Activated B cell treated with CpG ODN at 0.5 μM for 24 hours (primary cell): ENCODE measurements at regions not wholly inside any gene's neighbourhood (a gene's known extent, or its start where the extent isn't known, plus 50 kb on each side); places are given as distances from the start of the nearest gene placed in this dataset.
"Not testable (repeated sequence)": the region's sequence is repeated elsewhere in the genome, so short reads cannot be mapped to it uniquely, and the experiment has no call there.

ENCODE experiments used
- ATAC-seq: fragments of 200-7000 bp; cut with Tn5 transposase; one replicate; pipeline ENCODE4 v1.10.0; 2021; ENCODE audit warnings: low read depth, mild to moderate bottlenecking, moderate library complexity
- CTCF ChIA-PET: fragments of 350-600 bp; sonication (Branson Sonifier 250); formaldehyde crosslinking; loops from one replicate; lab custom pipeline; 2021; ENCODE audit warnings: antibody characterized with exemption; lab: Charles Lee
- POLR2A ChIA-PET: fragments of 350-600 bp; sonication (Branson Sonifier 250); formaldehyde crosslinking; loops from one replicate; lab custom pipeline; 2021; ENCODE audit warnings: antibody characterized with exemption; lab: Charles Lee
- DNase-seq: peaks from one replicate; pipeline ENCODE4 v3.0.0; 2022
- H3K27ac Mint-ChIP-seq: one replicate; pipeline ENCODE4 v1.8.0; 2020; ENCODE audit warnings: mixed read lengths
- H3K27me3 Mint-ChIP-seq: one replicate; pipeline ENCODE4 v1.8.0; 2021; ENCODE audit warnings: mixed read lengths
- H3K36me3 Mint-ChIP-seq: one replicate; pipeline ENCODE4 v1.8.0; 2021; ENCODE audit warnings: low read depth, mixed read lengths
- H3K4me1 Mint-ChIP-seq: one replicate; pipeline ENCODE4 v1.8.0; 2021; ENCODE audit warnings: mixed read lengths
- H3K4me3 Mint-ChIP-seq: one replicate; pipeline ENCODE4 v1.8.0; 2020; ENCODE audit warnings: mild to moderate bottlenecking, mixed read lengths
- H3K9me3 Mint-ChIP-seq: one replicate; pipeline ENCODE4 v1.8.0; 2020; ENCODE audit warnings: mixed read lengths
- intact Hi-C: fragments of 100-400 bp; cut with micrococcal nuclease; formaldehyde crosslinking; loops from one replicate; pipeline ENCODE4 v1.15.1; 2024
- TF ChIP-seq, protein P1 (sequence below): fragments of 200-600 bp; IDR thresholded peaks from one replicate; pipeline ENCODE4 v1.8.0; 2022; ENCODE audit warnings: antibody characterized with exemption, mild to moderate bottlenecking

DNA sequence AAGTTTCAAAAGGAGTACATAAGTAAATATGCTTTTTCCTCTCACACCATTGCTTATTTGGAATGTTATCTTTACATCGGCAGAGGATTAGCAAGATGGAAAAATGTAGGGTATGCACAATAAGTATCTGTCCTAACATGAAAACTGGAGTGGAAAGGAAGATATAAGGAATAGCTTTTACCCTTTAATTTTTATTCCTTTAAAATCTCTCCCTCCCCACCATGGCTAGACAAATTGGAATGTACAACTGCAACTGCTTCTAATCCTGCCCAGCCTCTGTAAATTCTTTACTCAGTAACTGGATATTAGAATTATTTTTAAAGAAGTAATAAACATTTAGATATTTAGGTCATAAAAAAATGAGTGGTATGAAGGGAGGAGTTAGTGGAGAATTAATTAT, 171.5 kb downstream of the PCDH18 start:
- no peak for DNase-seq
- TF ChIP-seq, protein P1, sequence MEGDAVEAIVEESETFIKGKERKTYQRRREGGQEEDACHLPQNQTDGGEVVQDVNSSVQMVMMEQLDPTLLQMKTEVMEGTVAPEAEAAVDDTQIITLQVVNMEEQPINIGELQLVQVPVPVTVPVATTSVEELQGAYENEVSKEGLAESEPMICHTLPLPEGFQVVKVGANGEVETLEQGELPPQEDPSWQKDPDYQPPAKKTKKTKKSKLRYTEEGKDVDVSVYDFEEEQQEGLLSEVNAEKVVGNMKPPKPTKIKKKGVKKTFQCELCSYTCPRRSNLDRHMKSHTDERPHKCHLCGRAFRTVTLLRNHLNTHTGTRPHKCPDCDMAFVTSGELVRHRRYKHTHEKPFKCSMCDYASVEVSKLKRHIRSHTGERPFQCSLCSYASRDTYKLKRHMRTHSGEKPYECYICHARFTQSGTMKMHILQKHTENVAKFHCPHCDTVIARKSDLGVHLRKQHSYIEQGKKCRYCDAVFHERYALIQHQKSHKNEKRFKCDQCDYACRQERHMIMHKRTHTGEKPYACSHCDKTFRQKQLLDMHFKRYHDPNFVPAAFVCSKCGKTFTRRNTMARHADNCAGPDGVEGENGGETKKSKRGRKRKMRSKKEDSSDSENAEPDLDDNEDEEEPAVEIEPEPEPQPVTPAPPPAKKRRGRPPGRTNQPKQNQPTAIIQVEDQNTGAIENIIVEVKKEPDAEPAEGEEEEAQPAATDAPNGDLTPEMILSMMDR = no peak
- H3K9me3 Mint-ChIP-seq = peaks cover 4% of the 10 kb centered on the region
- intact Hi-C loops = no loop called here
- ChIA-PET CTCF (no interaction called here), POLR2A (no interaction called here)
- no peaks in the 10 kb centered on the region for H3K36me3 Mint-ChIP-seq
- no peak overlapping the region for H3K4me3 Mint-ChIP-seq
- no peak overlapping the region for H3K27ac Mint-ChIP-seq
- no peaks in the 10 kb centered on the region for H3K4me1 Mint-ChIP-seq
- no peaks in the 10 kb centered on the region for H3K27me3 Mint-ChIP-seq
- no peak for ATAC-seq

GRCh38 chr4:137359691-137360315, 172.5 kb downstream of the PCDH18 start:
- DNase-seq = no peak
- TF ChIP-seq, protein P1 = no peak
- CTCF ChIA-PET = no interaction called here
- intact Hi-C loops = no loop called here
- Mint-ChIP-seq H3K36me3 (no peaks in the 10 kb centered on the region), H3K27ac (no peak overlapping the region), H3K4me1 (no peaks in the 10 kb centered on the region), H3K9me3 (peaks cover 4% of the 10 kb centered on the region), H3K27me3 (no peaks in the 10 kb centered on the region), H3K4me3 (no peak overlapping the region)
- ATAC-seq = no peak
- POLR2A ChIA-PET = no interaction called here

DNA sequence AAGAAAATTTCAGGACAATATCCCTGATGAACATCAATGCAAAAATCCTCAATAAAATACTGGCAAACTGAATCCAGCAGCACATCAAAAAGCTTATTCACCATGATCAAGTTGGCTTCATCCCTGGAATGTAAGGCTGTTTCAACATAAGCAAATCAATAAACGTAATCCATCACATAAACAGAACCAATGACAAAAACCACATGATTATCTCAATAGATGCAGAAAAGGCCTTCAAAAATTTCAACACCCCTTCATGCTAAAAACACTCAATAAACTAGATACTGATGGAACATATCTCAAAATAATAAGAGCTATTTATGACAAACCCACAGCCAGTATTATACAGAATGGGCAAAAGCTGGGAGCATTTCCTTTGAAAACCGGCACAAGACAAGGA, 177.7 kb downstream of the PCDH18 start:
- ATAC-seq, DNase-seq, intact Hi-C loops, H3K4me3 Mint-ChIP-seq, H3K27me3 Mint-ChIP-seq, H3K27ac Mint-ChIP-seq, POLR2A ChIA-PET, CTCF ChIA-PET, H3K36me3 Mint-ChIP-seq, H3K4me1 Mint-ChIP-seq: not testable (repeated sequence)
- H3K9me3 Mint-ChIP-seq = peaks cover 13% of the 10 kb centered on the region

DNA sequence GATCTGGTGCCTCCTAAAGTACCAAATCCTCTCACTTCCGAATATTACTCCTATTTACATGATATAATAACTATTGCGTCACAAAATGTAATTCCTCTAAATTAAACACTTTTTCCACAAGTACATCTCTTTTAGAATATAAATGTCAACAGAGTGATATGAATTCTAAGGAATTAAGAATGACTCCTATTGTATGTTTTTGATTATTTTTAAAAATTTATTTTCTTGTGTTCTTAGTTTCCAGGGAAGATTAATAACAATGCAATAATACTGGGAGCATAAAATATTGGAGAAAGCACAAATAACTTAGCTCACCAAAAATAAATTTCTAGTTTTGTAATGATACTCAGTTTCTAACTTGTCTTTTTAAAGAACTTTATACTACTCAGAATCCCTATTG, 184.9 kb downstream of the PCDH18 start:
- CTCF ChIA-PET = no interaction called here
- ATAC-seq (no peak), DNase-seq (no peak)
- TF ChIP-seq, protein P1 = no peak
- H3K4me3 Mint-ChIP-seq = no peak overlapping the region
- H3K27me3 Mint-ChIP-seq = no peaks in the 10 kb centered on the region
- no peaks in the 10 kb centered on the region for H3K4me1 Mint-ChIP-seq
- intact Hi-C loops = no loop called here
- H3K27ac Mint-ChIP-seq = no peak overlapping the region
- H3K36me3 Mint-ChIP-seq = no peaks in the 10 kb centered on the region
- H3K9me3 Mint-ChIP-seq = peaks cover 3% of the 10 kb centered on the region
- POLR2A ChIA-PET = no interaction called here

DNA sequence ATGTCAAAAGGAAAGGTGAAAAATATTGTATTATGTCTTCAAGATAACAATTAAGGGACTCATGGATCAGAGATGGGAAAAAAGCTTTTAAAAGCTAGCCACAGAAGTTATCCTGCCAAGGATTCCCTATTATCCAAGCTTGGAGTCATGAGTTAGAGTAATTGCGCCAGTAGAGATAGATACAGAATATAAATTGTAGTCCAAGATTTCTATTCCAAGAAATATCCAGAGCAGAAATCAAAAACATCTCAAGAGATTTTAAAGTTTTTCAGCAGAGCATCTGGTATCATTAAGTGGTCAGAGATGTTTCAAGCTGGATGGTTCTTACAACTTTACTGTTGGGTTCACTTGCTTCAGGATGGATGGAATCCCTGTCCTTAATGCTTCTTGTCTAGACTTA, 186.7 kb downstream of the PCDH18 start:
- Mint-ChIP-seq H3K9me3 (peaks cover 2% of the 10 kb centered on the region), H3K27me3 (no peaks in the 10 kb centered on the region), H3K4me1 (no peaks in the 10 kb centered on the region), H3K27ac (no peak overlapping the region), H3K4me3 (no peak overlapping the region), H3K36me3 (no peaks in the 10 kb centered on the region)
- ATAC-seq = no peak
- intact Hi-C loops = no loop called here
- CTCF ChIA-PET = no interaction called here
- DNase-seq = no peak
- POLR2A ChIA-PET = no interaction called here
- TF ChIP-seq, protein P1 = no peak

- no peaks in the 10 kb centered on the region for H3K4me1 Mint-ChIP-seq
- ATAC-seq = no peak
Observed at GRCh38 chr4:137343221-137343620, 189.1 kb downstream of the PCDH18 start.

More at GRCh38 chr4:137343221-137343620, 189.1 kb downstream of the PCDH18 start:
- no peak overlapping the region for H3K27ac Mint-ChIP-seq
- ChIA-PET CTCF (no interaction called here), POLR2A (no interaction called here)
- intact Hi-C loops = no loop called here
- no peak for DNase-seq
- peaks cover 2% of the 10 kb centered on the region for H3K9me3 Mint-ChIP-seq
- no peaks in the 10 kb centered on the region for H3K36me3 Mint-ChIP-seq
- no peaks in the 10 kb centered on the region for H3K27me3 Mint-ChIP-seq
- no peak overlapping the region for H3K4me3 Mint-ChIP-seq
- TF ChIP-seq, protein P1 = no peak
